PC-3 (cell line): ENCODE measurements at regions not wholly inside any gene's neighbourhood (a gene's known extent, or its start where the extent isn't known, plus 50 kb on each side); places are given as distances from the start of the nearest gene placed in this dataset.

ENCODE experiments used
- ATAC-seq: fragments of 200-7000 bp; cut with Tn5 transposase; 2 replicates; pipeline ENCODE4 v1.9.1; 2020; ENCODE audit warnings: mild to moderate bottlenecking, moderate library complexity
- BruUV-seq: library from RNA; stranded (reverse); fragments of 400-500 nt; replicated peaks from 2 replicates; lab custom pipeline; 2021; lab: Mats Ljungman, UMichigan
- CTCF ChIA-PET: fragments of 300-600 bp; sonication (Branson Sonifier 250); formaldehyde crosslinking; loops from one replicate; lab custom pipeline; 2022; ENCODE audit warnings: antibody characterized with exemption; lab: Charles Lee
- POLR2A ChIA-PET: fragments of 300-600 bp; sonication (Branson Sonifier 250); formaldehyde crosslinking; loops from one replicate; lab custom pipeline; 2022; ENCODE audit warnings: antibody characterized with exemption; ENCODE audit not compliant: unreplicated experiment; lab: Charles Lee
- DNase-seq: peaks from one replicate; pipeline ENCODE4 v3.0.0-alpha.2; 2015
- H2AFZ ChIP-seq: fragments of 300-600 bp; sonication (generic); 2 replicates; pipeline ENCODE4 v1.6.0; 2016; ENCODE audit warnings: antibody characterized with exemption, low read length
- H3F3A ChIP-seq: fragments of 300-600 bp; sonication (generic); one replicate; pipeline ENCODE4 v1.6.0; 2017; ENCODE audit warnings: antibody characterized with exemption, low read length, control low read depth, mild to moderate bottlenecking; ENCODE audit not compliant: unreplicated experiment
- H3K27ac ChIP-seq: fragments of 300-600 bp; sonication (generic); 2 replicates; pipeline ENCODE4 v1.5.1; 2016; ENCODE audit warnings: mild to moderate bottlenecking, low read length
- H3K27me3 ChIP-seq: fragments of 300-600 bp; sonication (generic); 2 replicates; pipeline ENCODE4 v1.6.1; 2016; ENCODE audit warnings: low read length, mixed read lengths
- H3K36me3 ChIP-seq: fragments of 300-600 bp; sonication (generic); 2 replicates; pipeline ENCODE4 v1.6.1; 2016; ENCODE audit warnings: low read depth, mixed run types, low read length, mixed read lengths
- H3K4me1 ChIP-seq: fragments of 300-600 bp; sonication (generic); 2 replicates; pipeline ENCODE4 v1.5.1; 2016; ENCODE audit warnings: low read length; ENCODE audit not compliant: insufficient read depth
- H3K4me2 ChIP-seq: fragments of 300-600 bp; sonication (generic); 2 replicates; pipeline ENCODE4 v1.6.0; 2016; ENCODE audit warnings: low read length
- H3K4me3 ChIP-seq: fragments of 300-600 bp; sonication (generic); 2 replicates; pipeline ENCODE4 v1.5.1; 2016; ENCODE audit warnings: mild to moderate bottlenecking, low read length, mixed read lengths
- H3K79me2 ChIP-seq: fragments of 300-600 bp; sonication (generic); 2 replicates; pipeline ENCODE4 v1.6.1; 2017; ENCODE audit warnings: low read length, mixed read lengths
- H3K9ac ChIP-seq: fragments of 300-600 bp; sonication (generic); 2 replicates; pipeline ENCODE4 v1.6.0; 2016; ENCODE audit warnings: mild to moderate bottlenecking, low read length
- H3K9me2 ChIP-seq: fragments of 300-600 bp; sonication (generic); replicated peaks from 2 replicates; pipeline ENCODE4 v1.6.1; 2016; ENCODE audit warnings: mixed run types, low read length, mixed read lengths
- H3K9me3 ChIP-seq: fragments of 300-600 bp; sonication (generic); 2 replicates; pipeline ENCODE4 v1.6.1; 2016; ENCODE audit warnings: low read length, mixed read lengths
- H4K20me1 ChIP-seq: fragments of 300-600 bp; sonication (generic); 2 replicates; pipeline ENCODE4 v1.6.1; 2016; ENCODE audit warnings: low read length, mixed read lengths
- CTCF ChIP-seq: fragments of 300-600 bp; sonication (generic); conservative IDR thresholded peaks from 2 replicates; pipeline ENCODE4 v1.5.1; 2017; ENCODE audit warnings: antibody characterized with exemption, low read depth, mild to moderate bottlenecking, low read length
- EZH2 ChIP-seq: fragments of 300-600 bp; sonication (generic); IDR thresholded peaks from one replicate; pipeline ENCODE4 v1.6.1; 2017; ENCODE audit warnings: antibody characterized with exemption, mild to moderate bottlenecking, low read length; ENCODE audit not compliant: unreplicated experiment
- EZH2phosphoT487 ChIP-seq: fragments of 300-600 bp; sonication (generic); IDR thresholded peaks from 2 replicates; pipeline ENCODE4 v1.6.1; 2018; ENCODE audit warnings: mild to moderate bottlenecking, antibody characterized with exemption, low read length, borderline replicate concordance
- intact Hi-C: fragments of 100-400 bp; cut with micrococcal nuclease; formaldehyde crosslinking; loops from 2 replicates; pipeline ENCODE4 v1.9.0; 2023

DNA sequence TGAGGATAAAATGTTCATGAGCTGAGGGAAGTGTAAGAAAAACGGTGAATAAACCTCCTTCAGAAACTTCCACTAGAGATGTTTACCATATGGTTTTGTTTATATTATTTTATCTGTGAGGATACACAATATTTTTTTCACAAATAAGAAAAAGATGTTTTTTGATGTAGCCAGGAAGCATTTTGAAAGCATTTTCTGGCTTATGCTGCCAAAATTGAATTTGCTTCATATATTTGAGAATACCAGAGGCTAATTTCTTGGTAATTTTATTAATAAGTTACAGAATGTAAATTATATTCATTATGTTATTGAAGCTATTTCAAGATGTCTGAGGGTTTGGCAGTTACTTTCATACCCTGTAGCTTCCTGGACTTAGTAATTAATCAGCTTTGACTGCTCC lies 686.6 kb downstream of the LUZP2 start:
- Histone ChIP-seq H3K27ac (no peak overlapping the region), H3K36me3 (no peaks in the 10 kb centered on the region), H3K4me2 (no peak overlapping the region), H3K27me3 (no peaks in the 10 kb centered on the region), H4K20me1 (no peaks in the 10 kb centered on the region), H2AFZ (no peak overlapping the region), H3K9me3 (no peaks in the 10 kb centered on the region), H3K79me2 (no peaks in the 10 kb centered on the region), H3K9me2 (no peaks in the 10 kb centered on the region), H3F3A (no peaks in the 10 kb centered on the region), H3K4me3 (no peak overlapping the region), H3K9ac (no peak overlapping the region), H3K4me1 (no peaks in the 10 kb centered on the region)
- ATAC-seq, result no peak
- DNase-seq, result no peak
- no peak for TF ChIP-seq CTCF
- TF ChIP-seq EZH2phosphoT487, result no peak
- no peak for TF ChIP-seq EZH2
- POLR2A ChIA-PET, result no interaction called here
- no TSS peak for BruUV-seq
- CTCF ChIA-PET, result no interaction called here
- intact Hi-C loops, result no loop called here

DNA sequence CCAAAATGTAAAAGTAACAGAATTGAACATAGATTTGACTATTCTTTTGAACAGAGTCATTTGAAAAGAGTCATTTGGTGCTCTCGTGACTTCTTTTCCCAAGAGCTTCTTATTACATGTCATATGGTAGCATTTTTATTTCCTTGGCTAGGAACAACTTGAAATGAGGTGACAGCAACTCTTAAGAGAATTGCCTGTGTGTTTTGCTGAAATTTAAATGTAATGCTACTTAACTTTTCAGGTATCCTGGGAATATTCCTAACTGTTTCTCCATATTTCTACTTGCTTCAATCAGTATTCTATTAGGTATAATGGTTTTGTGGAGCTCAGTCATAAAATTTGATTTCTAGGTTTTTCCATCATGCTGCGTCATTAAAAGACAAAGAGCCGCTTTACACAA lies 700.7 kb downstream of the LUZP2 start:
- no peak overlapping the region for H3K4me3 ChIP-seq
- H3K9me2 ChIP-seq, result no peaks in the 10 kb centered on the region
- DNase-seq (no peak), ATAC-seq (no peak)
- no peaks in the 10 kb centered on the region for H3F3A ChIP-seq
- no peaks in the 10 kb centered on the region for H3K27me3 ChIP-seq
- BruUV-seq, result no TSS peak
- H3K4me1 ChIP-seq, result no peaks in the 10 kb centered on the region
- H4K20me1 ChIP-seq, result no peaks in the 10 kb centered on the region
- no peak for TF ChIP-seq EZH2phosphoT487
- TF ChIP-seq CTCF, result no peak
- no peak for TF ChIP-seq EZH2
- H3K9ac ChIP-seq, result no peak overlapping the region
- CTCF ChIA-PET, result no interaction called here
- H3K79me2 ChIP-seq, result no peaks in the 10 kb centered on the region
- no peak overlapping the region for H3K27ac ChIP-seq
- POLR2A ChIA-PET, result no interaction called here
- intact Hi-C loops, result no loop called here
- no peaks in the 10 kb centered on the region for H3K9me3 ChIP-seq
- H3K4me2 ChIP-seq, result no peak overlapping the region
- no peaks in the 10 kb centered on the region for H3K36me3 ChIP-seq
- H2AFZ ChIP-seq, result no peak overlapping the region

DNA sequence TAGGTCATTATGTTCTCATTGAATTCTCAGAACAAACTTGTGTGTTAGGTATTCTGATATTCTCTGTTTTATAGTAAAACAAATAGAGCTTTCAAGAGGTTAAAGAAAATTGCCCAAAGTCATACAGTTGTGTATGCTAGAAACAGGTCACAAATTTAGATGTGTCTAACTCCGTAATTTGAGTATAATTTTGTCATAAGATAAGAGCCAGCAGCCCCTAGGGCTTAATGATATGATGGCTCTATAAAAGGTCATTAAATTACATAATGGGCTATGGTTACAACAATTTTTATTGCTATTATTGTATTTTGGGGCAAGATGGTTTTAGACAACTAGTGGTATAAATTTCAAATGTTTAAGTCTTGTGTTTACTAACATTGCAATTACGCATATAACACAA lies 701.9 kb downstream of the LUZP2 start:
- no peak for ATAC-seq
- Histone ChIP-seq H3K4me1 (no peaks in the 10 kb centered on the region), H3F3A (no peaks in the 10 kb centered on the region), H3K4me2 (no peak overlapping the region), H3K9ac (no peak overlapping the region), H3K9me3 (no peaks in the 10 kb centered on the region), H3K27ac (no peak overlapping the region), H3K27me3 (no peaks in the 10 kb centered on the region), H4K20me1 (no peaks in the 10 kb centered on the region), H3K9me2 (no peaks in the 10 kb centered on the region), H3K79me2 (no peaks in the 10 kb centered on the region), H3K4me3 (no peak overlapping the region), H3K36me3 (no peaks in the 10 kb centered on the region), H2AFZ (no peak overlapping the region)
- intact Hi-C loops, result no loop called here
- DNase-seq, result no peak
- CTCF ChIA-PET, result no interaction called here
- POLR2A ChIA-PET, result no interaction called here
- no TSS peak for BruUV-seq
- TF ChIP-seq EZH2phosphoT487, result no peak
- no peak for TF ChIP-seq EZH2
- TF ChIP-seq CTCF, result no peak
